Activated CD4-positive, alpha-beta T cell treated with anti-CD3 and anti-CD28 coated beads, Interleukin-2, amount 10 ng/mL, durations not matched to agents 7 days and 5 days (primary cell): ENCODE measurements at regions not wholly inside any gene's neighbourhood (a gene's known extent, or its start where the extent isn't known, plus 50 kb on each side); places are given as distances from the start of the nearest gene placed in this dataset.
"Not testable (repeated sequence)": the region's sequence is repeated elsewhere in the genome, so short reads cannot be mapped to it uniquely, and the experiment has no call there.

ENCODE experiments used
- CTCF ChIA-PET: fragments of 350-600 bp; sonication (Branson Sonifier 250); formaldehyde crosslinking; loops from one replicate; lab custom pipeline; 2021; ENCODE audit warnings: antibody characterized with exemption; lab: Charles Lee
- POLR2A ChIA-PET: fragments of 350-600 bp; sonication (Branson Sonifier 250); formaldehyde crosslinking; loops from one replicate; lab custom pipeline; 2021; ENCODE audit warnings: antibody characterized with exemption; lab: Charles Lee
- DNase-seq: peaks from one replicate; pipeline ENCODE4 v3.0.0-alpha.2; 2020
- H3K27ac Mint-ChIP-seq: one replicate; pipeline ENCODE4 v1.8.0; 2021; ENCODE audit warnings: mild to moderate bottlenecking, moderate library complexity, mixed read lengths
- H3K27me3 Mint-ChIP-seq: one replicate; pipeline ENCODE4 v1.8.0; 2021; ENCODE audit warnings: mixed read lengths
- H3K36me3 Mint-ChIP-seq: one replicate; pipeline ENCODE4 v1.8.0; 2021; ENCODE audit warnings: low read depth, mixed read lengths
- H3K4me1 Mint-ChIP-seq: one replicate; pipeline ENCODE4 v1.8.0; 2021; ENCODE audit warnings: mixed read lengths
- H3K4me3 Mint-ChIP-seq: one replicate; pipeline ENCODE4 v1.8.0; 2021; ENCODE audit warnings: mild to moderate bottlenecking, moderate library complexity, mixed read lengths
- H3K9me3 Mint-ChIP-seq: one replicate; pipeline ENCODE4 v1.8.0; 2021; ENCODE audit warnings: mixed read lengths

DNA sequence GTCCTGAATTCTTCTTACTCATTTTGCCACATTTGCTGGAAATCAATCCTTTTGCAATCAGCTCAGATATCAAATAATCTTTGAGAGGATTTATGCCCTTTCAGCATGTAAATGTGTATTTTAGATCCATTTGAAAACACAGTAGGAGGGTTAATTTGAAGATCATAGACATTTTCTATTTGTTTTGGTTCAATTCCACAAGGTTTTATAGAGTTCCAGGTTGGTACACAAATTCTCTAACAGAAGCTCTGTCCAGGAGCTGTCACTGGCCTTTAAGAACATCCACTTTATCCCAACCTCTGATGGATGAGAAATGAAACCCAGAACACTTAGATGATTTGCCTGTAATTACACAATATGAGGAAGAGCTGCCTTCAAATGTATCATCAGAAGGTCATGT lies 157.3 kb upstream of the CHAC2 start:
- Mint-ChIP-seq H3K36me3 (no peaks in the 10 kb centered on the region), H3K4me3 (no peak overlapping the region), H3K9me3 (no peaks in the 10 kb centered on the region), H3K4me1 (no peaks in the 10 kb centered on the region), H3K27me3 (peaks cover 3% of the 10 kb centered on the region), H3K27ac (no peak overlapping the region)
- no peak for DNase-seq
- CTCF ChIA-PET, result no interaction called here
- POLR2A ChIA-PET, result no interaction called here

DNA sequence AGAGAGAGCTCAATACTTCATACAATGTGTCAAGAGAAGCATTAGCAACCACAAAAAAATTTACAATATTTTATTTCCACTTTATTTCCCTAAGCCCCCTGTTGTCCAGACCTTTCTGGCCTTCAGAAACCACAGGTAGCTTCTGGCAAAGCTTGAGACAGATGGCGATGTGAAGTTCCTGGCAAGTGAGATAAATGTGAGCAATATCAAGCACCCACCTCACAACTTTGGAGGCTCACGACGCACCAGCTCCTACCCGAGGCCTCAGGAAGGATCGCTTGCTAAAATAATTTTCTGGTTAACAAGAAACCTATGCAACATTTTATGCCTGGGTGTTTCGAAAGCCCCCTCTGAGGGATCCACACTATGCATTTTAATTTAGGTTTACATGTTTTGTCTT lies 158.1 kb upstream of the CHAC2 start:
- H3K27ac Mint-ChIP-seq, result no peak overlapping the region
- ChIA-PET CTCF (no interaction called here), POLR2A (no interaction called here)
- H3K4me1 Mint-ChIP-seq, result no peaks in the 10 kb centered on the region
- no peak overlapping the region for H3K4me3 Mint-ChIP-seq
- peaks cover 3% of the 10 kb centered on the region for H3K27me3 Mint-ChIP-seq
- H3K36me3 Mint-ChIP-seq, result no peaks in the 10 kb centered on the region
- DNase-seq, result no peak
- no peaks in the 10 kb centered on the region for H3K9me3 Mint-ChIP-seq

DNA sequence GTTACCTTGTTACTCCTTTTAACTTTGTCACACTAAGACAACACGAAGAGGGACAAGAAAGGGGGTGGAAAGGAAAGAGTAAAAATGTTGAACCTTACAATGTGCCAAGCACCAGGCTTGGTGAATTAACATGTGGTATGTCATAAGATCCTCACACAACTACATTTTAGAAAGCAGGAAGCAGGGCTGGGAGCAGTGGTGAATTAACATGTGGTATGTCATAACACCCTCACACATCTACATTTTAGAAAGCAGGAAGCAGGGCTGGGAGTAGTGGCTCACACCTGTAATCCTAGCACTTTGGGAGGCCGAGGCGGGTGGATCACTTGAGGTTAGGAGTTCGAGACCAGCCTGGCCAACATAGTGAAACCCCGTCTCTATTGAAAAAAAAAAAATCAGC lies 159.3 kb upstream of the CHAC2 start:
- H3K4me1 Mint-ChIP-seq, result no peaks in the 10 kb centered on the region

DNA sequence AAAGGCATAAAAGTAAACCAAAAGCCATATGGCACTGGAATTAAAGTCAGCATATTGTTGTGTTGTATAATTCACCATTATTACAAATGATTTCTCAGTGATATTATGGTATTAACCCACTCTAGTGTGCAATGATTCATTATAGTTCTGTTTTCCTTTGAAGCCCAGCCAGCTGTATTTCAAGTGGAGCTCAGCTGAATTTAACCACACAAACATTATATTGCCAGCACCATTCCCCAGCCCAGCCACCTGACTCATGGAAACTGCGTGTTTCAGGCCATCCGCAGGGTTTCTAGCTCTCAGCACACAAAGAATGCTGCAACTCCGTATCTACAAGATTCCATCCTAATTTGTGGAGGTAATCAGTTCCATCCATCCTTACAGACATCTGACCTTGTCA lies 166.8 kb upstream of the CHAC2 start:
- POLR2A ChIA-PET, result no interaction called here
- Mint-ChIP-seq H3K9me3 (no peaks in the 10 kb centered on the region), H3K4me1 (no peaks in the 10 kb centered on the region), H3K36me3 (no peaks in the 10 kb centered on the region), H3K27me3 (peaks cover 3% of the 10 kb centered on the region), H3K4me3 (no peak overlapping the region), H3K27ac (no peak overlapping the region)
- DNase-seq, result no peak
- CTCF ChIA-PET, result no interaction called here

More for the DNA sequence above, 159.3 kb upstream of the CHAC2 start:
- H3K27me3 Mint-ChIP-seq, result peaks cover 3% of the 10 kb centered on the region
- no peak overlapping the region for H3K27ac Mint-ChIP-seq
- CTCF ChIA-PET, result no interaction called here
- no peaks in the 10 kb centered on the region for H3K9me3 Mint-ChIP-seq
- no peaks in the 10 kb centered on the region for H3K36me3 Mint-ChIP-seq
- no peak for DNase-seq
- POLR2A ChIA-PET, result no interaction called here
- H3K4me3 Mint-ChIP-seq, result no peak overlapping the region

DNA sequence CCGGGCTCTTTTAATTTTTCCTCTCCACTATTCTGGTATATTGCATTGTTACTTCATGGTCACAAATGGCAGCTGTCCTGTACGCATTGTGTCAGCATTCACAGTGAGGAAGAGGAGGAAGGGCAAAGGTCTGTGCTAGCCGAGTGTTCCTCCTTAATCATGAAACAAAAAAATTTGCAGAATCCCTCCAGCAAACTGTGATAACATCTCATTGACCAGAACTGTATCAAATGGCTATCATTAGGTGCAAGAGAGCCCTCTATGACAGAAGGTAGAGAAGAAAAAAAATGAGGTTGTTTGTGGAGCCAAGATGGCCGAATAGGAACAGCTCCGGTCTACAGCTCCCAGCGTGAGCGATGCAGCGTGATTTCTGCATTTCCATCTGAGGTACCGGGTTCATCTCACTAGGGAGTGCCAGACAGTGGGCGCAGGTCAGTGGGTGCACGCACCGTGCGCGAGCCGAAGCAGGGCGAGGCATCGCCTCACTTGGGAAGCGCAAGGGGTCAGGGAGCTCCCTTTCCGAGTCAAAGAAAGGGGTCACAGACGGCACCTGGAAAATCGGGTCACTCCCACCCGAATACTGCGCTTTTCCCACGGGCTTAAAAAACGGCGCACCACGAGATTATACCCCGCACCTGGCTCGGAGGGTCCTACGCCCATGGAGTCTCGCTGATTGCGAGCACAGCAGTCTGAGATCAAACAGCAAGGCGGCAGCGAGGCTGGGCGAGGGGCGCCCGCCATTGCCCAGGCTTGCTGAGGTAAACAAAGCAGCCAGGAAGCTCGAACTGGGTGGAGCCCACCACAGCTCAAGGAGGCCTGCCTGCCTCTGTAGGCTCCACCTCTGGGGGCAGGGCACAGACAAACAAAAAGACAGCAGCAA lies 180.6 kb upstream of the CHAC2 start:
- H3K36me3 Mint-ChIP-seq, H3K27me3 Mint-ChIP-seq, DNase-seq, CTCF ChIA-PET, POLR2A ChIA-PET, H3K4me1 Mint-ChIP-seq, H3K9me3 Mint-ChIP-seq: not testable (repeated sequence)
- Mint-ChIP-seq H3K27ac (peak overlapping the region; percentile 9), H3K4me3 (peak overlapping the region; percentile 48)

DNA sequence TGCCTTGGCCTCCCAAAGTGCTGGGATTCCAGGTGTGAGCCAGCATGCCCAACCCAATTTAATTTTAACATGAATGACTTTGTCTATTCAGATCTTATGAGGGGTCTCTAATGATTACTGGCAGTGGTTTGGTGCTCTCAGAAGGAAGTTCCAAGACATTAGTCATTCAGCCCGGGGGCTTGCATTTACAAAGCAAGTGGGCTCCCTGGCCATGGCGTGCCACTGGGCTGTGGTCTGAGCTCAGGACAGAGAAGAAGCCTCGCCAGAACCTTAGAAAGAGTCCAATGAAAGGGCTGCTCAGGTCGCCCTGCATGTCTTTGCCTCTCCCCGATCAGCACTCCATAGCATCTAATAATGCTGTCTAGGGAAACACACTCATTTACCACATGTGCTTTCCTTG lies 182.6 kb upstream of the CHAC2 start:
- DNase-seq, result no peak
- Mint-ChIP-seq H3K9me3 (no peaks in the 10 kb centered on the region), H3K27me3 (no peaks in the 10 kb centered on the region), H3K4me1 (no peaks in the 10 kb centered on the region), H3K27ac (no peak overlapping the region), H3K4me3 (no peak overlapping the region), H3K36me3 (no peaks in the 10 kb centered on the region)
- POLR2A ChIA-PET, result no interaction called here
- CTCF ChIA-PET, result no interaction called here

DNA sequence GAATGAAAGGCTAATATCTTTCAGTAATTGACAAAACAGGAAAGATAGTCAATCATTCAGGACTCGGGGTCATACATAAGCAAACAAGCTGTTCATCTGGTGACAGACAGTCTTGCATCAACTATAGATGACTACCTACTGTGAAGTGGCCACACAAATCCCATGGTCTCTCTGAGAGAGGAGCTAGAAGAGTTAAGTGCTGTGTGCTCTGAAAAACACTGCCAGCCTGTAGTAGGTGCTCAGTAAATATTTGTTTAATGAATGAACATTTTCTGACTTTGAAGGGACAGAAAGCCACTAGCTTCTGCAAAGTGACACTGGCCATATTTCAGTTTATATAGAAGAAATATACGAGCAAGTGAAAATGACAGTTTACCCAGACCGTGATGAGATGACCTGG lies 184.0 kb upstream of the CHAC2 start:
- CTCF ChIA-PET, result no interaction called here
- no peaks in the 10 kb centered on the region for H3K36me3 Mint-ChIP-seq
- no peaks in the 10 kb centered on the region for H3K4me1 Mint-ChIP-seq

DNA sequence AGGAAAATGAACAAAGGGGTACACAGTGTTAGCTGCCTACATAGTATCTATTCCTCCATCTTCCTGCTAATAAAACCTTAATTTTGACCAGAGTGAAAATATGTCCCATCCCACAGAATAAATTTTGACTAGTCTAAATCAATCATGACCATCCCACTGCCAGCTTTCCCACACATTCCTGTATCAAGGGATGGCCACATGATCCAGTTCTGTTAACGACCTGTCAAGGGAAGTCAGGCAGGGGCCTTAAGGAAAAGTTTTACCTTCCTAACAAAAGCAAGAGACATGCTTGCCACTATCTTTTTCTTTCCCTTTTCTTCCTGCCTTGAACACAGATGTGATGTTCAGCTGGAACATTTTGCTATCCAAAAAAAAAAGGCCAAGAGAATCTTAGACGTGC lies 185.0 kb upstream of the CHAC2 start:
- no peaks in the 10 kb centered on the region for H3K36me3 Mint-ChIP-seq
- ChIA-PET CTCF (no interaction called here), POLR2A (no interaction called here)
- H3K27me3 Mint-ChIP-seq, result no peaks in the 10 kb centered on the region
- no peak for DNase-seq
- H3K4me3 Mint-ChIP-seq, result no peak overlapping the region
- no peak overlapping the region for H3K27ac Mint-ChIP-seq
- no peaks in the 10 kb centered on the region for H3K9me3 Mint-ChIP-seq
- no peaks in the 10 kb centered on the region for H3K4me1 Mint-ChIP-seq

More for the DNA sequence above, 184.0 kb upstream of the CHAC2 start:
- Mint-ChIP-seq H3K4me3 (no peak overlapping the region), H3K27ac (no peak overlapping the region), H3K9me3 (no peaks in the 10 kb centered on the region), H3K27me3 (no peaks in the 10 kb centered on the region)
- POLR2A ChIA-PET, result no interaction called here
- no peak for DNase-seq

DNA sequence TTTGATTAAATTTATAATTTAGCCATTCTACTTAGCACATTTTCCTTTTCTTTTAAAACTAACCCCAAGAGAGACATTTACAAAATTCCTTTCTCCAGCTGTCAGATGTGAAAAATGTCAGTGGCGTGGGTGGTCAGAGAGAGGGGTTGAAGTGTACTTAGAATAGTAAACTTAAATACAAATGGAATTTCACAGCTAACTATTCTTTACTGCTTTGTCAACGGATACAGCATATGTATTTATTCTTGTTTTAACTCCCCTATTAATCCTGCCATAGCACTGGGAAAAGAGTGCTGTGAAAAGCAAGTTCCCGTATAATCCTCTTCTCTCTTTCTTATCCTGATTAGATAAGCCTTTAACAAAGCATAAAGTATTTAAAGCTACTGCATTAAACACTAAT lies 191.4 kb upstream of the CHAC2 start:
- H3K27ac Mint-ChIP-seq, result no peak overlapping the region
- no peaks in the 10 kb centered on the region for H3K9me3 Mint-ChIP-seq
- H3K4me1 Mint-ChIP-seq, result no peaks in the 10 kb centered on the region
- CTCF ChIA-PET, result no interaction called here
- H3K36me3 Mint-ChIP-seq, result no peaks in the 10 kb centered on the region
- no peaks in the 10 kb centered on the region for H3K27me3 Mint-ChIP-seq
- POLR2A ChIA-PET, result no interaction called here
- no peak overlapping the region for H3K4me3 Mint-ChIP-seq
- DNase-seq, result no peak

DNA sequence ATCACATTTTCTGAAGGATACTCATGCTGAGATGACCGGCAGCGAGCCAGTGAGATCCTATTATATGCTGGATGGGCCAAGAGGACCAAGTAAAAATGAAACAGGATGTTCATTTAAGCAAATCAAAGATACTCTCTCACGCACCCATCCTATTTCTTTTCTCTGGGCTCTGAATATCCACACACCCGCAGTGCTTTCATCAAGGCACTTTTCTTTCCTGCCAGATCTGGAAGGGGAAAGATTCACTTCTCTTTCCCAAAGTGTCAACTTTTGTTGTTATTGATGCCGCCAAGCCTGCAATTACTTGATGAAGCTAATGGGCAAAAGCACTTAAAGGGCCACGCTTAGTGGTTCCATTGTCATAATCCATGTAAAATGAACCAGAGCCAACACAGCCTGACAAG lies 191.9 kb upstream of the CHAC2 start:
- CTCF ChIA-PET, result interaction anchor here (0.6 kb wide), 1 partner anchor 297 kb away, joined by 3 read pairs; no protein-coding TSS in a partner anchor
- POLR2A ChIA-PET, result no interaction called here
- Mint-ChIP-seq H3K27ac (no peak overlapping the region), H3K9me3 (no peaks in the 10 kb centered on the region), H3K27me3 (no peaks in the 10 kb centered on the region), H3K36me3 (no peaks in the 10 kb centered on the region), H3K4me3 (no peak overlapping the region), H3K4me1 (no peaks in the 10 kb centered on the region)
- DNase-seq, result no peak

DNA sequence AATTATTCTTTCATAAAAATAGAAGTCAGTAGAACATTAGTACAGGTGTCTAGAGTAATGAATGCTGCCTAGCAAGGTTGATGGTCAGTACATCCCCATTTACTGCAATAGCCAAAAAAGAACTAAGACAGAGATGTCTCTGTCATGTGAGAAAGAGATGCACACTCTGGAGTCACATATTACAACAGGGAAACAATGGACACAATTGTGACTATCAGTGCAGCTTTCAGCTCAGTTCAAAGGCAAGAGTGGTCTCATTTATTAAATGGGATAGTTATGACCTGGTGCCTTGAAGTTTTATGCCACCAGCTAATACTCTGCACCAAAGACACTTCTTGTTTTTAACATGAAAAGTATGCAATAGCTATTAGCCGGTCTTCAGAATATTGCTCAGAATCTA lies 194.9 kb upstream of the CHAC2 start:
- DNase-seq, result no peak
- no peak overlapping the region for H3K27ac Mint-ChIP-seq
- H3K36me3 Mint-ChIP-seq, result no peaks in the 10 kb centered on the region
- ChIA-PET CTCF (no interaction called here), POLR2A (no interaction called here)
- H3K4me1 Mint-ChIP-seq, result no peaks in the 10 kb centered on the region
- no peak overlapping the region for H3K4me3 Mint-ChIP-seq
- H3K27me3 Mint-ChIP-seq, result peaks cover 2% of the 10 kb centered on the region
- H3K9me3 Mint-ChIP-seq, result no peaks in the 10 kb centered on the region

DNA sequence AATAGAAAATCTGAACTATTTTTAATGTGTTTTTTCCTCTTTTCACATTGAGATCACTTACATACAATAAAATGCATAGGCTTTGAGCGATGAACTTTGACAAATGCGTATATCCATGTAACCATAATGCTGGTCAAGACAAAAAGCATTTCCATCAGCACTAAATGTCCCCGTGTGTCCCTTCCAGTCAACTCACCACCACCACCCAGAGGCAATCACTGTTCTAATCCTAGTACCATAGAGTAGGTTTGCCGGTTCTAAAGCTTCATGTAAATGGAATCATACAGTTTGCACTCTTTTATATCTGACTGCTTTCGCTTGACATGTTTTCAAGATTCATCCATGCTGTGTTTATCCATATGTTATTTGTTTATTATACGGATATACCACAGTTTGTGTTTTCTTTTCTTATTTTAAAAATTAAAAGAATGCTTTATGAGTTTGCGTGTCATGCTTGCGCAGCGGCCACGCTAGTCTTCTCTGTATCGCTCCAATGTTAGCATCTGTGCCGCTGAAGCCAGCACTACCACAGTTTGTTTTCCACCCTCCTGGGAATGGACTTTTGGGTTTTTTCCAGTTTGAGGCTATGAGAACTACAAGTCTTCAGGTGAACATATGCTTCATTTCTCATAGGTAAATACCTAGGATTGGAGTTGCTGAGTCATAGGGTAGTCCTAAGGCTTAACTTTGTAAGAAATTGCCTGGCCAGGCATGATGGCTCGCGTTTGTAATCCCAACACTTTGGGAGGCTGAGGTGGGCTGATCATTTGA lies 197.5 kb upstream of the CHAC2 start:
- DNase-seq, result no peak
- H3K4me3 Mint-ChIP-seq, result no peak overlapping the region
- H3K27ac Mint-ChIP-seq, result no peak overlapping the region
- ChIA-PET CTCF (no interaction called here), POLR2A (no interaction called here)
- H3K36me3 Mint-ChIP-seq, result no peaks in the 10 kb centered on the region
- H3K27me3 Mint-ChIP-seq, result peaks cover 2% of the 10 kb centered on the region
- H3K4me1 Mint-ChIP-seq, result no peaks in the 10 kb centered on the region
- H3K9me3 Mint-ChIP-seq, result no peaks in the 10 kb centered on the region

DNA sequence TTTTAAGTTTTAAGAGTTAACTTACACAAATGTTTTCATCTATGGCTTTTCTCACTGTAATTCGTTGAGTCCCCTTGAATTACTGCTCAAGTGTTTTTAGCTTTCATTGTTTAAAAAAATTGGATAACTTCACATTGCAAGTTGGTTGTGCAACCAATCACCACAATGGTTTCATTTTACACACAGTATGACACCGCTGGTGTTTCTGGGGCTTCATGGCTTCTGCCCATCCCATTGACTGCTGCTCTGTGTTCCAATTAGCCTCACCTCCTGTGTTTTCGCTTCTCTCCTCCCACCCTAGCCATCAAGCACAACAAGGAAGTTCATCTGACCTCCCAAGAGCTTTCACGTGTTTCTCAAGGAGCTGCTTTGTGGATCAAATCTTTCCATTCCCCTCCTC lies 199.1 kb upstream of the CHAC2 start:
- ChIA-PET POLR2A (no interaction called here), CTCF (no interaction called here)
- no peak overlapping the region for H3K27ac Mint-ChIP-seq

More for the DNA sequence above, 199.1 kb upstream of the CHAC2 start:
- H3K36me3 Mint-ChIP-seq, result no peaks in the 10 kb centered on the region
- H3K4me1 Mint-ChIP-seq, result no peaks in the 10 kb centered on the region
- no peak overlapping the region for H3K4me3 Mint-ChIP-seq
- H3K27me3 Mint-ChIP-seq, result peaks cover 2% of the 10 kb centered on the region
- DNase-seq, result no peak
- H3K9me3 Mint-ChIP-seq, result no peaks in the 10 kb centered on the region
